ENCODE measurements at regions not wholly inside any gene's neighbourhood (a gene's known extent, or its start where the extent isn't known, plus 50 kb on each side); places are given as distances from the start of the nearest gene placed in this dataset.

DNA sequence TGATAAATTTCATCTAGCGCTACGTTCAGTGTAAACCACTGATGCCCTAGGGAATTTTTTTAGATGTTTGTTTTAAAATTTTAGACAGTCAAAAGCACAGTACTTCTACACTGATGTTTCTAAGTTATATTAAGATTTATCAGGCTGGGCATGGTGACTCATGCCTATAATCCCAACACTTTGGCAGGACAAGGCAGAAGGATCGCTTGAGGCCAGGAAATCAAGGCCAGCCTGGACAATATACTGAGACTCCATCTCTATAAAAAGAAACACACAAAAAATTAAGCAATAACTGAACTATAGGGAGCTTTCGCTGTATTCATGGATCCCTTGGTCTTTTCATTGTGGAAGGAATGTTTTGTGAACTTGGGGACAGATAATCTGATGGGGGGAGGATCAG, 50.6 kb upstream of the MAPRE2 start:
- intact Hi-C loops (cut with micrococcal nuclease), result no loop called here
- no peak for TF ChIP-seq CTCF (IDR thresholded peaks at IDR 0.05)
- Mint-ChIP-seq H3K4me3 (no peak overlapping the region), H3K9me3 (no peaks in the 10 kb centered on the region), H3K27ac (no peak overlapping the region), H3K4me1 (peaks cover 2% of the 10 kb centered on the region), H3K36me3 (ENCODE audit: low read depth) (no peaks in the 10 kb centered on the region), H3K27me3 (peaks cover 7% of the 10 kb centered on the region)
- DNase-seq (no peak), ATAC-seq (ENCODE audit: low read depth) (no peak)
- ChIA-PET POLR2A (no interaction called here), CTCF (no interaction called here)

GRCh38 chr18:34991152-34991551, 50.1 kb upstream of the MAPRE2 start:
- no peaks in the 10 kb centered on the region for H3K36me3 Mint-ChIP-seq (ENCODE audit: low read depth)
- H3K9me3 Mint-ChIP-seq, result no peaks in the 10 kb centered on the region
- H3K27me3 Mint-ChIP-seq, result peaks cover 7% of the 10 kb centered on the region
- ATAC-seq (ENCODE audit: low read depth) (no peak), DNase-seq (no peak)
- POLR2A ChIA-PET, result no interaction called here
- H3K27ac Mint-ChIP-seq, result no peak overlapping the region
- H3K4me3 Mint-ChIP-seq, result no peak overlapping the region
- CTCF ChIA-PET, result no interaction called here
- TF ChIP-seq CTCF (IDR thresholded peaks at IDR 0.05), result no peak
- intact Hi-C loops (cut with micrococcal nuclease), result no loop called here
- H3K4me1 Mint-ChIP-seq, result peaks cover 2% of the 10 kb centered on the region
